Sciatic nerve (tissue), 2 donors: ENCODE measurements at regions not wholly inside any gene's neighbourhood (a gene's known extent, or its start where the extent isn't known, plus 50 kb on each side); places are given as distances from the start of the nearest gene placed in this dataset.
"Not testable (repeated sequence)": the region's sequence is repeated elsewhere in the genome, so short reads cannot be mapped to it uniquely, and the experiment has no call there.

Experiments
- ATAC-seq: fragments of 200-7000 bp; cut with Tn5 transposase; one replicate; pipeline ENCODE4 v1.9.1; 2020; ENCODE audit warnings: mild to moderate bottlenecking, moderate library complexity
- DNase-seq: peaks from one replicate; pipeline ENCODE4 v3.0.0-alpha.2; 2020; ENCODE audit warnings: low spot score
- intact Hi-C: fragments of 100-400 bp; cut with DNase I; formaldehyde crosslinking; loops from one replicate; pipeline ENCODE4 v1.14.2; 2022
- donor health status: DM: no; HTN: no; CAD: no.
- donor health status: DM: no; HTN: no; CAD: no.

DNA sequence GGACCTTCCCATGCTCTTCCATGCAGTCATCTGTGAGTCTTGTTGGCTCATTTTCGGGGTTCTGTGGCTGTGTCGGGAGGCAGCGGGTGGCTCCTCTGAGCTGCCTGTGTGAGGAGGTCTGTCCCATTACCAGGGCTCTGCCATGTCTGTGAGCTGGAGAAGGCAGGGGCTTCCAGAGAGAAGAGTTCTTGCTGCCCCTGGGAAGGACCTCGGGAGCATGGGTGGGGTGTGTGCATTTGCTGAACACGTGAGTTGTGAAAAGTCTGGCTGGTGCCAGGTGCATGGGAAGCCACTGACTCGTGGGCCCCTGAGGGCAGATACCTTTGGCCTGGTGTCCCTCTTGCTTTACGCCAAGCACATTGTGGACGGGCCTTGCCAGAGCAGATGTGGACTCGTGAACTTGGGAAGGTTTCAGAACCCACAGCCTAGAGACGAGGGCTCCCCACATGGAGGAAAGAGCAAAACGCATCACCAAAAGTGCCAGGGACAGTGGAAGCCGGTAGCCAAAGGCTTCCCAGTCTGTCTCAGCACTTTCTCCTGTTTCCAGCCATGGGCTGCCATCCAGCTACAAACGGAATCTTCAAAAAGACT is 1324.5 kb downstream of the BRD1 start:
- no peak for DNase-seq
- ATAC-seq = no peak
- intact Hi-C loops = no loop called here

GRCh38 chr22:48501231-48501750 is 1326.4 kb downstream of the BRD1 start:
- intact Hi-C loops = no loop called here
- ATAC-seq (no peak), DNase-seq (no peak)

- intact Hi-C loops = no loop called here
- no peak for ATAC-seq
- no peak for DNase-seq
Observed at GRCh38 chr22:48500471-48501230, 1327.0 kb downstream of the BRD1 start.

DNA sequence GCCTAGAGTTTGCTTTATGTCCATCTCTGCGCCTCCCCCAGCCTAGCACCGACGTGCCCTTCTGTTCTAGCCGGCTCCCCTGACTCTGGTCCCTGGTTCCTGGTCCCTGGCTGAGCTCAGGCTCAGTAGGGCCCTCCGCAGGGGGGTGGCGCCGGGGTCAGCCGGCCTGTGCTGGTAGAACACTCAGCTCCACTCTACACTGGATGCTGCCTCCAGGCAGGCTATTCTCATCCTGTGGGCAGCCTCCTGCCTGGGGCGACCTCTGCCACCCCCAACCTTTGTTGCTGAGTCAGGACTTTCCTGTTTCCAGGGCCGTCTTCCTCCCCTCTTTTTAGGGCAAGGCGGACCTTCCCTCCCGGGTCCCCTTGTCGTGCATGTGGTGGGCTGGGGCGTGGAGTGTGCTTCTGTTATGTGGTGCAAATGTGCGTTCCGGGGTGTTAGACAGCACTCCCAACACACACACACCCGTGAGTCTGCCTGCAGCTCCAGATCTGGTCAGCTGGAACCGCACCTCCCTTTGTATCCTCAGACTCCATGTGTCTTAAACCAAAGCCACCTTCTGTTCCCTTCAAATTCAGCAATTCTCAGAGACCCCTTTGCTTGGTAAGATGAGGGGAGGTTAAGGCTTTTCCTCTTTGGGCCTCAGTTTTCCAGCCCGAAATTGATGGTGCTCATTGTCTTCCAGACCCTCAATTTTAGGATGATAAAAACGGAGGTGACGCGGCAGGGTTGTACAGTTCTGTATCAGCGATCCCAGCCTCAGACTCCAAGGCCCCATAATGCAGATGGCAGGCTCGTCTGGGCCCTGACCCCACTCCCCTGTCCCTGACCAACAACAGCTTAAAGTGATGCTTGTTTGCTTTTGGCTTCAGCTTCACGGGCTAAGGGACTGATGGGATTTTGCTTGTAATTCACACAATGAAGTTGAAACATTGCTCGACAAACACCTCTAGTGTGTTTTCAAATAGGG is 1327.9 kb downstream of the BRD1 start:
- intact Hi-C loops = no loop called here
- no peak for DNase-seq
- no peak for ATAC-seq

- ATAC-seq (no peak), DNase-seq (no peak)
- intact Hi-C loops = no loop called here
Observed at GRCh38 chr22:48498526-48499331, 1328.9 kb downstream of the BRD1 start.

DNA sequence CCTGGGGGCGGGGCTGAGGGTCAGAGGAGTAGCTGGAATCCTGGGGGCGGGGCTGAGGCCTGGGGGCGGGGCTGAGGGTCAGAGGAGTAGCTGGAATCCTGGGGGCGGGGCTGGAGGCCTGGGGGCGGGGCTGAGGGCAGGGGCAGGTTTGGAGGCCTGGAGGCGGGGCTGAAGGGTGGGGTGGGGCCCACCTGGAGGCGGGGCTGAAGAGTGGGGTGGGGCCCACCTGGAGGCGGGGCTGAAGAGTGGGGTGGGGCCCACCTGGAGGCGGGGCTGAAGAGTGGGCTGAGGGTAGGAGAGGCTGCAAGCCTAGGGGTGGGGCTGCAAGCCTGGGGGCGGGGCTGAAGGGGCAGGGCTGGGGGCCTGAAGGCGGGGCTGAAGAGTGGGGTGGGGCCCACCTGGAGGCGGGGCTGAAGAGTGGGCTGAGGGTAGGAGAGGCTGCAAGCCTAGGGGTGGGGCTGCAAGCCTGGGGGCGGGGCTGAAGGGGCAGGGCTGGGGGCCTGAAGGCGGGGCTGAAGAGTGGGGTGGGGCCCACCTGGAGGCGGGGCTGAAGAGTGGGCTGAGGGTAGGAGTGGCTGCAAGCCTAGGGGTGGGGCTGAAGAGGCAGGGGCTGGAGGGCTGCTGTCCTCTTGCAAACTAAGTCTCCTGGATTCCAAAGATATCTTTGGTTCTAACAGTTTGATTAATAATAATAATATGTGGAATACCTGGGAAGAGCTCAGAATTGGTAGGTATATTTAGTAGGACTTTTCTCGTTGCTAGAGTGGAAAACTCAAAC is 1329.7 kb downstream of the BRD1 start:
- ATAC-seq, intact Hi-C loops, DNase-seq: not testable (repeated sequence)

- ATAC-seq (no peak), DNase-seq (no peak)
- intact Hi-C loops = no loop called here
Observed at GRCh38 chr22:48496987-48497650, 1330.6 kb downstream of the BRD1 start.

DNA sequence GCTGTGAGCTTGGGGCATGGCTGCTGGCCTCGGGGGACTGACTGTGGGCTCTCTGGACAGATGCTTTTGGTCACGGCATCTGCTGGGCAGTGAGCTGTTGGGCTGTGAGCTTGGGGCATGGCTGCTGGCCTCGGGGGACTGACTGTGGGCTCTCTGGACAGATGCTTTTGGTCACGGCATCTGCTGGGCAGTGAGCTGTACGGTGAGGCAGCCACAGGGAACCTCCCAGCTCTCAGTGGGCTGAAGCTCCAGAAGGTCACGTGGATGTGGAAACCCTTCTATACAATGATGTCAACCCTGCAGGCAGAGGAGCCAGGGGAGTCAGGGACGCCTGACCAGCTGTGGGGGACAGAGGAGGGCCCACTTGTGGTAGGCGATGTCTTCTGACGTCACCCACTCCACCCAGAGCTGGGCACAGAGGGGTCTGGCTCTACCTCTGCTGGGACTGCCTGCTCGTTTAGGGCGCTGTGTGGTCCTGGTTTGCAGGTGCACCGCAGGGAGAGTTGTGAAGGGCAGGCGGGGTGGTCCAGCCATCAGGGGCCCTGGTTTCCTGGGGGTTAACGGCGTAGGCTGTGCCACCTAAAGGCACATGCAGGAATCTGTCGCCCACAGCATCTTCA is 1331.3 kb downstream of the BRD1 start:
- intact Hi-C loops = no loop called here
- DNase-seq = no peak
- ATAC-seq = no peak

DNA sequence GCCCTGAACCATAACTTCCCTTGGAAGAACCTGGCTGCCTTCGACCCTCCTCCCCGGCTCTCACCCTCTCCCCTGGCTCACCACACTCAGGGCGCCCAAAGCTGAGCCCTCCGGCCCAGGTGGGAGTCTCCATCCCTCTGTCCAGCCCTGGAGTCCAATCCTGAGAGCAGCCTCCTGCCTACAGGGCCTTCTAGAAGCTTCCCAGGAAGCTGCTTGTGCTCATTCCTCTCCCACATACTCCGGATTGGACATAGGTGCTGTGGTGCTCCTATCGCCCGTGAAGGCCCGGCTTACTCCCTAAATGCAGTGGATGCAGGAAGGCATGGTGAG is 1332.0 kb downstream of the BRD1 start:
- intact Hi-C loops = no loop called here
- DNase-seq (no peak), ATAC-seq (no peak)

- ATAC-seq (no peak), DNase-seq (no peak)
- intact Hi-C loops = no loop called here
Observed at GRCh38 chr22:48494968-48495750, 1332.5 kb downstream of the BRD1 start.

DNA sequence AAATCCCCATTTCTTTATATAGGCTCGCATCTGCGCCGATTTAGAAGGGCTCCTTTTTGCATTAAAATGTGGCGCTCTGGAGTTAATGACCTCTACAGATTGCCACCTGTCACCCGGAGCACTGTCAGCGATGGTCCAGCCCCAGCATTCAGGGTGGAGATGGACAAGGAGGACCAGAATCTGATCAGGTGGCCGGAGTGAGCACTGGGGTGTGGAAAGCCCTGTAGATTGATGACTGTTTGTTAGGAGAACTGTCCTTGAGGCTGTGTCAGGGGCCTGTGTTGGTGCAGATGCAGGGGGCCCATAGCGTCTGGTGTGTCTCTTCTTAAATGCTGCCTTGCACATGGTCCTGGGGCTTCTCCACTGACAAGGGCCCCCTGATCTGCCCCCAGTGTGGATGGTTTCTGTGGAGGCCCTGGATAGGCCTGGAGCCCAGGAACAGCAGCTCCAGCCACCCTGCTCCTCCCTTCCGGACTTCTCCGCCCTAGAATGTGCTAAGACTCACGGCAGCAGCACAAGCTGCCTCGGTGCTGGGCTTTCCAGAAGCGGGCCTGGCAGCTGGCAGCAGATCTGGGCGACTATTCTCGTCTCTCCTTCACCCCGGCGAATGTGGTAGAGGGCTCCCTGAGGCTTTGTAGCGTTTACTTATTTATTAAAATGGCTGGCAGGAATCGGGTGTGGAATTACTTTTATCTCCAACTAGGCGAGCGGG is 1333.3 kb downstream of the BRD1 start:
- ATAC-seq (no peak), DNase-seq (peak; percentile 48)
- intact Hi-C loops = no loop called here

- intact Hi-C loops = loop anchor here (1.0 kb wide), 1 partner anchor 46 kb away; no protein-coding TSS in a partner anchor
- ATAC-seq (no peak), DNase-seq (no peak)
Observed at GRCh38 chr22:48493733-48494132, 1333.9 kb downstream of the BRD1 start.

- ATAC-seq (peak; percentile 82), DNase-seq (peak; percentile 76)
- intact Hi-C loops = loop anchor here (1.0 kb wide), 1 partner anchor 45 kb away; no protein-coding TSS in a partner anchor
Observed at GRCh38 chr22:48492366-48493320, 1335.0 kb downstream of the BRD1 start.

- DNase-seq (no peak), ATAC-seq (peak; percentile 11)
- intact Hi-C loops = no loop called here
Observed at GRCh38 chr22:48491451-48491941, 1336.2 kb downstream of the BRD1 start.
